ENCODE measurements at regions not wholly inside any gene's neighbourhood (a gene's known extent, or its start where the extent isn't known, plus 50 kb on each side); places are given as distances from the start of the nearest gene placed in this dataset.

DNA sequence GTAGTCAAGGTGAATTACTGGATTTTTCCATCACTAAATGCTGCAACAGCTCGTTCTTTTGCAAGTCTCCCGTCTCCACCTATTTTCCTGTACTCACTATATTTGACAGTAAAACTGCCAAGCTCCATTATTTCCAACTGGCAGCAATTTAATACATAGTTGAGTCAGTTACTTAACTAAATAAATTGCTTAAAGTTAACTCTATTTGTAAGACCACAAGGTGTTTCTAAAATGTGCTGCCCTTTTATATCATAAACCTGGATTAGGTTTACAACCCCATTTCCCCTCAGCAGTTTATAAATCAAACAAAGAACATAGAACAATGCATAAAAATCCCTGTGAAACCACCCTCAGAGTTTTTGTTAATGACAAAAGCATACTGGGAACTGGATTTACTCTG is 211.4 kb upstream of the DPH6 start:
- TF ChIP-seq, protein P1, sequence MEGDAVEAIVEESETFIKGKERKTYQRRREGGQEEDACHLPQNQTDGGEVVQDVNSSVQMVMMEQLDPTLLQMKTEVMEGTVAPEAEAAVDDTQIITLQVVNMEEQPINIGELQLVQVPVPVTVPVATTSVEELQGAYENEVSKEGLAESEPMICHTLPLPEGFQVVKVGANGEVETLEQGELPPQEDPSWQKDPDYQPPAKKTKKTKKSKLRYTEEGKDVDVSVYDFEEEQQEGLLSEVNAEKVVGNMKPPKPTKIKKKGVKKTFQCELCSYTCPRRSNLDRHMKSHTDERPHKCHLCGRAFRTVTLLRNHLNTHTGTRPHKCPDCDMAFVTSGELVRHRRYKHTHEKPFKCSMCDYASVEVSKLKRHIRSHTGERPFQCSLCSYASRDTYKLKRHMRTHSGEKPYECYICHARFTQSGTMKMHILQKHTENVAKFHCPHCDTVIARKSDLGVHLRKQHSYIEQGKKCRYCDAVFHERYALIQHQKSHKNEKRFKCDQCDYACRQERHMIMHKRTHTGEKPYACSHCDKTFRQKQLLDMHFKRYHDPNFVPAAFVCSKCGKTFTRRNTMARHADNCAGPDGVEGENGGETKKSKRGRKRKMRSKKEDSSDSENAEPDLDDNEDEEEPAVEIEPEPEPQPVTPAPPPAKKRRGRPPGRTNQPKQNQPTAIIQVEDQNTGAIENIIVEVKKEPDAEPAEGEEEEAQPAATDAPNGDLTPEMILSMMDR (IDR thresholded peaks at IDR 0.05), result no peak
- TF ChIP-seq POLR2A (IDR thresholded peaks at IDR 0.05), result no peak

Measured in adrenal gland (tissue), 5 donors.